IPS-NIHi7 (cell line): ENCODE measurements at regions not wholly inside any gene's neighbourhood (a gene's known extent, or its start where the extent isn't known, plus 50 kb on each side); places are given as distances from the start of the nearest gene placed in this dataset.
"Not testable (repeated sequence)": the region's sequence is repeated elsewhere in the genome, so short reads cannot be mapped to it uniquely, and the experiment has no call there.

ENCODE experiments used
- DNase-seq: peaks from one replicate; pipeline ENCODE4 v3.0.0; 2012; ENCODE audit warnings: mixed read lengths; ENCODE audit errors: extremely low spot score

DNA sequence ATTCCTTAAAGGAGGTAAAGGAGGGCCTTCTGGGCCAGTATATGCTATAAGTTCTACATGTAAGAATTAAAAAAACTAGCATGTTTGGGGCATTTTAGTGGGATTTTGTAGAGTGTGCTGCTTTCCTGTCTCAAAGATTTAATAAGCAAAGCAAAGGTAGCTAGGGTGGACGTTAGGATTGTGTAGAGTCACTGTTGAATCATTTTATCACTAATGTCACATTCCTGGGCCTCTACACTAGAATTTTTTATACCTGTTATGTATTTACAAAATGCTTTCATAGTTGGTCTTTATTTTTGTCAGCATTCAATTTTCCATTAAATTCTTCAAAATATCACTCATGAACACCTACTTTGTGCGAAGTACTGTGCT, 139.4 kb upstream of the PHYHIPL start:
- no peak for DNase-seq

DNA sequence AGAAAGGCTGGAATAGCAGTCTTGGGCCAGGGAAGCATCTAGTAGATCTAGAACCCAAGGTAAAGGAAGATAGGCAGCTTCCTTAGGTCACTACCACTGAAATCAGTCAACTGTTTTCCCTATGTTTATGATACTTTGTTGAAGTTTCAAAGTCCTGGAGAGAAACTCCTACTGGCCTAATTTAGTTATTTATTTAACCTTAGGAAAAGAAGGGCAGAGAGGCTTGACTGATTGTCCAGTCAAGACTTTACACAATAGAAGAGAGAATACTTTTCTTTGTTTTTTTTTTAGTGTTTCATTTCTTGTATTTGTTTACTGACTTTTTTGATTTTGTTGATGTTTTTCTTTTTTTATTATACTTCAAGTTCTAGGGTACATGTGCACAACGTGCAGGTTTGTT, 138.9 kb upstream of the PHYHIPL start:
- no peak for DNase-seq

DNA sequence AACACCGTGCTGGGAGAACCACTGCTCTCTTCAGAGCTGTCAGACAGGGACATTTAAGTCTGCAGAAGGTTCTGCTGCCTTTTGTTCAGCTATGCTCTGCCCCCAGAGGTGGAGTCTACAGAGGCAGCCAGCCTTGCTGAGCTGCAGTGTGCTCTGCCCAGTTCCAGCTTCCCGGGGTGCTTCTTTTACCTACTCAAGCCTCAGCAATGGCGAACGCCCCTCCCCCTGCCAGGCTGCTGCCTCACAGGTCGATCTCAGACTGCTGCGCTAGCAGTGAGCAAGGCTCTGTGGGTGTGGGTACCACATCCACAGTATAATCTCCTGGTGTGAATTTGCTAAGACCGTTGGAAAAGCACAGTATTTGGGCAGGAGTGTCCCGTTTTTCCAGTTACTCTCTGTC, 133.1 kb upstream of the PHYHIPL start:
- DNase-seq = not testable (repeated sequence)

DNA sequence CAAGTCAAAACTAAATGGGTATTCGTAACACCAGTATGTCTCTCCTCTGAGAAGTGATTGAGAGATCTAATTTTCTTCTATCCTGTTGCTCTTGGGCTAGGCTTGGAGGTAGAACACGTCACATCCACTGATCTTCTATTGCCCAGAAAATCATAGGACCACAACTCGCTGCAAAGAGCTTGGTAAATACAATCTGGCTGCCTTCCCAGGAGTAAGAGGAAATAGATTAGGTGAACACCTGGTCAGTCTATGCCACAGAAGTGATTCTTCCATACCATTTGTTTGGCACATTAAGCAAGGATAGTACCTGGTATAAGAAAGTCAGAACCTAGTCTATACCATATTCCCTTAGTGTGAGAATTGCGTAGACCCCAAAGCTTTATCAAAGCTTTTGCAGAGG, 129.3 kb upstream of the PHYHIPL start:
- no peak for DNase-seq

DNA sequence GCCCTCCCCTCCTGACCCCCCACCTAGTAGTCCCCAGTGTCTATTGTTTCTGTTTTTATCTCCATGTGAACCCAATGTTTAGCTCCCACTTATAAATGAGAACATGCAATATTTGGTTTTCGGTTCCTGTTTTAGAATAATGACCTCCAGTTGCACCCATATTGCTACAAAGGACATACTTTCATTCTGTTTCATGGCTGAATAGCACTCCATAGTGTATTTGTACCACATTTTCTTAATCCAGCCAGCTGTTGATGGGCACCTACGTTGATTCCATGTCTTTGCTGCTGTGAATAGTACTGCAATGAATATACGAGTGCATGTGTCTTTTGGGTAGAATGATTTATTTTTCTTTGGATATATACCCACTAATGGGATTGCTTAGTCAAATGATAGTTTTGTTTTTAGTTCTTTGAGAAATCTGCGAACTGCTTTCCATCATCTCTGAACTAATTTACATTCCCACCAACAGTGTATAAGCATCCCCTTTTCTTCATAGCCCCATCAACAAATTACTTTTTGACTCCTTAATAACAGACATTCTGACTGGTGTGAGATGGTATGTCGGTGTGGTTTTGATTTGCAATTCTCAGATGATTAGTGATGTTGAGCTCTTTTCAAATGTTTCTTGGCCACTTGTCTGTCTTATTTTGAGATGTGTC, 128.4 kb upstream of the PHYHIPL start:
- no peak for DNase-seq

DNA sequence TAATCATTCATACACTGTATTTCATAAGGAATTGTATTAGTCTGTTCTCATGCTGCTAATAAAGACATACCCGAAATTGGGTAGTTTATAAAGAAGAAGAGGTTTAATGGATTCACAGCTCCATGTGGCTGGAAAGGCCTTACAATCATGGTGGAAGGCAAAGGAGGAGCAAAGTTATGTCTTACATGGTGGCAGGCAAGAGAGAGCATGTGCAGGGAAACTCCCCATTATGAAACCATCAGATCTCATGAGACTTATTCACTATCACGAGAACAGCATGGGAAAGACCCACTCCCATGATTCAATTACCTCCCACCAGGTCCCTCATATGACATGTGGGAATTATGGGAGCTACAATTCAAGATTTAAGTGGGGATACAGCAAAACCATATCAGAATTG, 122.9 kb upstream of the PHYHIPL start:
- DNase-seq = not testable (repeated sequence)

DNA sequence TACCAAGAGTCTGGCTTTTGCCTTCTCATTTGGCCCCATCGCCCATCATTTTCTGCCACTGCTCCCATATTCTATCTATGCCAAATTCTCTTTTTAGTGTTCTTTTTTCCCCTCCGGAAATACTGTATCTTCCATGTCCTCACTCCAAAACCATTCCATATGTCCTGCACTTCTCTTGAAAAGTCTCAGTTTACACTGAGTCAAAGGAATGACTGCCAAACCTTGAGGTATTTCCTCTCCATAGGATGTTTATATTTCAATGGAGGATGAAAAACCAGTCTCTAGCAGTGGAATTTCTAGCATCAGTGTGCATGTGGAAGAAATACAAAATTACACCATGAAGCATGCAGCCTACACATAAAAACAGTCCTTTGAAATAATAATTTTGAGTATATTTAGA, 121.4 kb upstream of the PHYHIPL start:
- no peak for DNase-seq

DNA sequence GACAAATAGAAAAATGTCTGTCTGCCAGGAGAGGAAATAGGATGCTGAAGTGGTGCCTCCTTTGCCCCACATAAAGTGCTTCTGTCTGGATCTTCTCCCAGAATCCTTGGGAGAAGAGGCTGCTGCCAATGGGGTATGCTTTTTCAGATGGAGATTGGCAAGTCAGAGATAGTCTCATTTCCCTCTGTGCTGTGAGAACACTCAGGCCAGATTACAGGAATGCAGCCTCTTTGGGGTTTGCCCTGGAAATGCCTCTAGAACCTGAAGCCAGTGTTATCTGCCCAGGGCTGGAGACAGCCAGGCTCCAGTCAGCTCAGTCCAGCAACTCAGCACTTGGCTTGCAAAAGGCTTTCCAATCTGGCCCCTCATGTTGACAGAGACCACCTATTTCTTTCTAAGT, 119.1 kb upstream of the PHYHIPL start:
- DNase-seq = no peak

DNA sequence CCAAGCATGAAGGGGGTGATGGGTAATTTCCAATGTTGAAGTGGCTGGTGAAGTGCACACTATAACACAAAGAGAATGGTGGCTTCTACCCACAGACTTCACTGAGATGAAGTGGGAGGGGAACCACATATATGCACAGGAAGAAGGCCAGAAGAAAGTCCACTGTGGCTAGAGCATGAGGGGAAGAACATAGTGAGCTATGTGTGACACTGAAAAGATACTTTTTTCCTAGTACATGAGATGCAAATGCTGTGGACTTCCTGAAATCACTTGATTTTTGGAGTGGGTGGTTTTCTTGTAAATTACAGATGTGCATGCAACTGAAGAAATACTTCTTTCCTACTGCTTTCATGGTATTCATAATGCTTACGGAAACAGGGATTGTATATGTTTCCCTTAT, 115.6 kb upstream of the PHYHIPL start:
- no peak for DNase-seq

DNA sequence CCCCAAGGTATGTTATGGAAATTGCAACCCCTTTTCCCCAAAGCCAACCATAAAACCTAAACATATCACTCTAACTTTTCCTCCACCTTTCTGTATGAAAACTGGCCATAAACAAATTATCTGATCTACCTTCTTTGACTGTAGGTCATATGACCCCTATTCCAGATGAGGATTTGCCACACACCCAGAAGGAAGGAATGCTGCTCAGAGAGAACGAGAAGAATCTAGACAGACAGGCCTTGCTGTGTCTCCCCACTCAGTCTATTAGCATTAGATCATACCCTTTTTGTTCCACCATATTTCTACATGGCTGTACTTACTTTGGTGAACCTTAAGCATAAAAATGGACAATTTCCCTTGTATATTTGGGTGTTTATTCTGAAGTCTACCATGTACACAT, 113.0 kb upstream of the PHYHIPL start:
- DNase-seq = no peak

DNA sequence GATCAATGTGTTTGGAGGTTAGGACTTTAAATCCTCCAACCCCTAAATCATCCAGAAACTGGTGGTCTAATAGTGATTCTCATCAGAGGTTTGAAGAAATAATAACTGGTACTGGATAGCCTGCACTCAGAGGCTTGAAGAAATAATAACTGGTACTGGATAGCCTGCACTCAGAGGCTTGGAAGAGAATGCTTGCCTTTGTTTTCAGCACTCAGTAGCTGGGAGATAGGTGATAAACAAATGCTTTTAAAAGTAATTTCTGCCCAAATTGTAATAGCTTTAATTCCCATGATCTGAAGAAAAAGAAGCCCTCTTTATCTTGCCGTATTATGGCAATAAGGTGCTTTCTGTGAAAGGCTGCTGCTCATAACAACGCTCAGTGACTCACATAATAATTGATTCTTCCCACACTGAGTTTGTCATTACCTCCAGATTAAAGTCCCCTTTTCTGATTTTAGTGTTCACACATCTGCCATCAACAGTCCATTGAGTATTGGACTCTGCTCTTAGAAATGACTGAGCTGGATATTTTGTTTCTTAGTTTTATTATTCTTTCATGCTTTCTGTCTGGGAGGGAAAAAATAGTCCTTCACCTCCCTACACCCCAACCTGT, 112.3 kb upstream of the PHYHIPL start:
- DNase-seq = no peak

DNA sequence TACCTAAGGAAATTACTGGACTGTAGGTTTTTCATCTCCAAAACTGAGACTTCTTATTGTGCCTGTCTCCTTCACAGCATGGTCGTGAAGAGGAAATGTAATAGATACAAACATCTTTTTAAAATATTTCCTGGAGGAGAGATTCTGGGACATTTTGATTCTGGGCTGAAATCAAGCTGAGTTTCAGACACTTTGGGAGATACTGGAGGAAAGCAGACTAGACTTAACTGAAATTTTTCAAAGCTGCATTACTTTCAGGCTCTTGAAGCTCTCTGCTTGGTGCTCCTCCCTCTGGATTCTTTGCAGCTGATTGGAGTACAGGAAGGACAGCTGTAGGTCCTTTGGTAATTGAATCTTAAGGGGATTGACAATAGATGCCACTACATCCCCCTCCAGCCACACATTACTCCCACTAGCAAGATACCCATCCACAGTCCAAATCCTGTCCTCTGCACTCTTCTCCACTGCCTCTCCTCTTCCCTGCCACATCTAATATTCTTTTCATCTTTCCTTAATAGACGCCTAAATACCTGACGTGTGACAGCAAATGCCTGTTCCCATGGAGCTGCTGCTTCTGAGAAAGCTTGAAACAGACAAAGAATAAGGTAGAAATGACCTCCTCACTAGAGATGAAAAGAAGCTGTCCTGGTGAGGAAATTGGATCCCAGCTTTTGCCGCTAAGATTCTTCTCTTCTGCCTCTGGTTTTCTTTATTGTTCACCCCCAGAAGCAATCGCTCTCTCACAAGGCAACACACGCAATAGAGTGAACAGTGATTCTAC, 111.5 kb upstream of the PHYHIPL start:
- DNase-seq = no peak

DNA sequence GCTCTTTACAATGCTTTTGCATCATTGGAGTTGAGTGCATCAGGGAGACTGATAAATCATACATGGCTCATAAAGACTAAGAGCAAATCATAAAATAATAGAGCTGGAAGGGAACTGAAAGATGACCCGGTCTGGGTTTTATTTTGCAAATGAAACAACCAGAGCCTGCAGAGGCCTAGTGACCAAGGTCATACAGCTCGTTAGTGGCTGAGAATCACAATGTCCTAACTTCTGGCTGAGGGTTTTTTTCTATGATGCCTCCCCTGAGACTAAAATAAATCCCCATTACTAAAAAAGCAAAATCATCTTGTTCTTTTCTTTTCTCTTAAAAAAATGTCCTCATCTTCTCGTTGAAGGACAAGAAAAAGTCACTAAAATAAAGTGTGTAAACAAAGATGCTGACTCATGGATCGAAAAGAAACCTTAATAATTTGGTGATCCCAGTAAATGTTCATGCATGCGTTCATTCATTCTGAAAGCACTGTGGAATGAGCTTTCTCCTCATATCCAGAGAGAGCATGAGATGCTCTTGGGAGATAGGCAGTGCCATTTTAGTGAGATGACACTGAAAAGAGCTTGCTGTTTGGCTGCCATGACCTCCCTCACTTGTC, 107.8 kb upstream of the PHYHIPL start:
- no peak for DNase-seq

DNA sequence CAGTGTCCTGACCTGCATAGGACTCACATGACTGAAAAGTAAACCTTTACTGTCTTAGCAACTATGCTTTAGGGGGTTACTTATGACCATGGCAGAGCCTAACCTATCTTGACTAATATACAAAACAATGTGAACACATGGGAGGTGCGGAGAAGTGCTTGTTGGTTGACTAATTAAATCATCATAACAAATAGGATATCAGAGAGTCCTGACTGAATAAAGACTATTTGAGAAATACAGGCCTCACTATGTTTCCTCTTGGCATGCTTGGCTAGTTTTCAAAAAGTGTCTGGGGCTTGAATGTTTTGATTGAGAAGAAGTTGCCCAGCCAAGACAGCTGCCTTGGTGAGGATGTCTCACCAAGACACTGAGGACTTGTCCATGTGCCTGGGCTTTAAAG, 104.4 kb upstream of the PHYHIPL start:
- DNase-seq = no peak

DNA sequence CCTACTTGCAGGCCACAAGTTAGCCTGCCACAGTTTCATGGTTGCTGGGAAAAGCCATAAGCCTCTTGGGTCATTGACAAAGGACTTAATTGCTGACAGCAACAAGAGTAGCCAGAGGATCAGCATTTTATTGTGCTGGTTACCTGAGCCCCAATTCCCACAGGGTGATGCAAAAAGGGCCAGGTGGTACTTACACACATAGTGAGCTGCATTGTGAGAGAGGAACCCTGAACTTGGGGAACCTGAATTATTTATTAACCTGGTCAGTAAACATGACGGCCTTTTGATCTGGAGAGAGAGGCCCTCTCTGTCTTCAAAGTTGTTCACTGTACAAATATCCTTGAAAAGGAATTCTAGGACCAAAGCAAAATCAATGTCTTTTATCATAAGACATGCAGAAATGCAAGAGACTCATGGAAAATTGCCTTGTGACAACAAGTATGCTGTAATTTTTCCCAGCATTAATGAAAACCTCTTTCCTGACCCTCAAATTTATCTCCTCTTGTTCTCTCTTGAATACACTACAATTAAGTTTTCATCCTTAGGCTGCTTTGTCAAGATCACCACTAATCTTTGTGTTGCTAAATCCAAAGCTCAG, 102.9 kb upstream of the PHYHIPL start:
- no peak for DNase-seq

DNA sequence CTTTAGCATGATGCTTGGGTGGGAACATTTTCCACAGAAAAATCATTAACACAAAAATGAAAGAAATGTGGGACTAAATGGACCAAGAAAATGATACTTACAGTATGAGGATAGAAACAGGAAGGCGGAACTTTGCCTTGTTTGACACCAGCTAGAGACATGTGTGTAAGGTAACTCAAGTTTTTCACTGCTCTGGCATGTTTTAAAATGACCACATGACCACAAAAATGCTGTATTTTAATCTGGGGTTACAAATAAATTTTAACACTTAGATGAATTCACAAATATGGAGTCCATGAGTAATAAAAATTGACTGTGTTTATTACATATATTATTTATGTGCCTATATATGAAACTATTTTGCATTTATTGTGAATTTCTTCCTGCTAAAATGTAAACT, 100.9 kb upstream of the PHYHIPL start:
- DNase-seq = no peak

DNA sequence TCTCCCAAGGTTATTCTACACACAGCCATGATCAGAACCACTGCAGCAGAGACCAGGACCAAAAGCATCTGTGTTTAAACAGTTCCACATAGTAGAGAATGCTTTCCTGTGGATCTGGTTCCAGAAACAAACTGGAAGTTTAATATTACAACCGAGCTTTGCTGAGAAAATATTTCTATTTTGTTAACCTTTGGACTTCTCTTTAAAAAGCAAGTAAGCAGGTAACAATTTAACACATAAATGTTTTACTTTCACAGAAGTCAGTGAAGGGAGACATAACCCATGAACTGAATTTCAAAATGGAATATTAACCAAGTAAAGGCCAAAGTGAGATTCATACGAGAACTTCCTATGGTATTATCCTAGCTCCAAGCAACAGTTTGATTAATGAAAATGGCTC, 98.6 kb upstream of the PHYHIPL start:
- DNase-seq = no peak

DNA sequence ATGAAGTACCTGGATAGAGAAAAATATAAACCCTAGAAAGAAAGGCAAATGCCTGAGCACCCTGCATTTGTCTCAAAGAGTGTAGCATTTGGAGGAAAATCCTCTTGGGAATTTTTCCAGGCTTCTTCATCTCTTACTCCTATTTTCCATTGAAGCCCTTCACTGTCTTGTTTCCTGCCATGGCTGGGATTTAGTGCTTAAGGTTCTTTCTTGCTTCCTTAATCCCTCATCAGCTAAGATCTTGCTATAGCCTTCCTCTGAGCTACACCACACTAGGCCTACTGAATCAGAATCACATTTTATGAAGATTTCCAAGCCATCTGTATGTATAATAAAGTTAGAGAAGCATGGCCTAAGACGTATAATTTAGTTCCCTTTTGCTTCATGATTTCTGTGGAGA, 97.5 kb upstream of the PHYHIPL start:
- no peak for DNase-seq

DNA sequence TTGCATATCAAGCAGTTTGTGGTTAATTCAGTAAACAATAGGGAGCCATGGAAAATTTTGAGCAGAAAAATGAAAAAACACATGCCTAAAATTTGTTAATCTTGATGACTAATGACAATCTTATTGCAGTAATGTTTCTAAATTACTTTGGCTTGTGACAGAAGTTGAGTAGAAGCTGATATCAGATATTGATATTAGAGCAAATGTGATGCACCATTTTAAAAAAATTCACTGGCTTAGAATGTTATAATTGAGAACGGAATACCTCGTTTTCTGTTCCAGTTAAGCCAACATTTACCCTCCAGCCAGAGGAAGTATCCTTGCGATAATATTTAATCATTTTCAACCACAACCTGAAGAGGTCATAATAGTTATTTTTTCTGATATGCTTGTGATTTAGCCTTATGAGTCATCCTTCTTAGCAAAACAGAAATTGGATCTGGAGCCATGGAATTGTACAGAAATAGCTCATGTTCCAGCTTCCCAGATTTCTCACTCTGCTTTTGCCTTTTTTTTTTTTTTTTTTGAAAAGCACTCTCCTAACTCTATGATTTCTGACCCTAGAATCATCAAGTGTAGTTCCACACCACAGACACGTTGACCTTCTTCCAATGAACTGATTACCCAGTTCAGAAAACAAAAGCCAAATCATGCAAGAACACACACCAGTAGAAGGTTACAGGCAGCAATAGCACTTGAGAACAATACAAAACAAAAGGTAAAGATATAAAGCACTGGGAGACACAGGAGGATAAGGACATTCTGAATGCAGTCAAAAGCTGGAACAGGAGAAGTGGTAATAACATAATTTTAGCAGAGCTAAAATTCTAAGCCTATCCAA, 96.8 kb upstream of the PHYHIPL start:
- no peak for DNase-seq

DNA sequence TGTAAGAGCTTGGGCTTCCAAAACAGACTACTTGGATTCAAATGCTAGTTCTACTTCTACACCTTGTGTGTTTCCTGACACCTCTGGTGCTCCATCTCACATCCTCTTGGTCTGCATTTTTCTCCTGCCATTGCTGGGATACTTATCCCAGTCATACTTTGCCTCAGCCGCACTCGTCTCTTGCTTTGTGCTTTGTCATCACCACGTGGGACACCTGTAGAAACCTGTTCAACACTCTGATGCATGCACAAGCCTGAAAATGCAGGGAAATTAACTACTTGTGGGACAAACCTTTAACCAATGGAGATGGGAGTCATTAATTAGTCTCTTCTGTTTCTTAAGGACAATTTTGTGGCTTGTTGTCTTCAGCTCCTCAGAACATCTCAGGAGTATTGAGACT, 94.2 kb upstream of the PHYHIPL start:
- DNase-seq = no peak

DNA sequence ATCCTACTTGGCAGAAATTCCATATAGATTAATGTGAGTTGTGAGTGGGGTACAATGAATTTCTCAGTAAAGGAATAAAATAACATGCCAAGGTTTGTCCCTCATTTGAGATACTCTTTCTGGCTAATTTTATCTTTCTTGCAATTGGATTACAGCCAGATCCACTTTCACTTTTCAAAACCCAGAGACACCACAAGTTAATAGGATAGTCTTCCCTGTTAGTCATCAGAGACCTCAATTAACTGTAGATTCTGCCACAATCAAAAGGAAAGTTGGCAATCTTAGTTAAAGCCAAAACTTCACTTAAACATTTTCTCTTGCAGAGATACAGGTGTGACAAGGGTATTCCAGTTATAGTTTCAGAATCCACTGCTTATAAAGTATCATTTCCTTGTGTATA, 91.4 kb upstream of the PHYHIPL start:
- DNase-seq = no peak
